ENCODE measurements at regions not wholly inside any gene's neighbourhood (a gene's known extent, or its start where the extent isn't known, plus 50 kb on each side); places are given as distances from the start of the nearest gene placed in this dataset. TPM values are rescaled to one million over a fixed set of nuclear protein-coding genes. Genes with fewer than 3 reads are reported as not detected.
"Not testable (repeated sequence)": the region's sequence is repeated elsewhere in the genome, so short reads cannot be mapped to it uniquely, and the experiment has no call there.

DNA sequence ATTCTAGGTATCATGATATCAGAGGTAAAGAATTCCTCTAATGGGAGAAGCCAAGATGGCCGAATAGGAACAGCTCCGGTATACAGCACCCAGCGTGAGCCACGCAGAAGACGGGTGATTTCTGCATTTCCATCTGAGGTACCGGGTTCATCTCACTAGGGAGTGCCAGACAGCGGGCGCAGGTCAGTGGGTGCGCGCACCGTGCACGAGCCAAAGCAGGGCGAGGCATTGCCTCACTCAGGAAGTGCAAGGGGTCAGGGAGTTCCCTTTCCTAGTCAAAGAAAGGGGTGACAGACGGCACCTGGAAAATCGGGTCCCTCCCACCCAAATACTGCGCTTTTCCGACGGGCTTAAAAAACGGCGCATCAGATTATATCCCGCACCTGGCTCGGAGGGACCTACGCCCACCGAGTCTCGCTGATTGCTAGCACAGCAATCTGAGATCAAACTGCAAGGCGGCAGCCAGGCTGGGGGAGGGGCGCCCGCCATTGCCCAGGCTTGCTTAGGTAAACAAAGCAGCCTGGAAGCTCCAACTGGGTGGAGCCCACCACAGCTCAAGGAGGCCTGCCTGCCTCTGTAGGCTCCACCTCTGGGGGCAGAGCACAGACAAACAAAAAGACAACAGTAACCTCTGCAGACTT, 70.4 kb upstream of the ALCAM start:
- H3K4me3 Mint-ChIP-seq, POLR2A ChIA-PET, DNase-seq, ATAC-seq, H3K4me1 Mint-ChIP-seq, H3K36me3 Mint-ChIP-seq: not testable (repeated sequence)
- peak overlapping the region in 1 of 10 donors; percentile 83 for H3K27ac Mint-ChIP-seq
- peaks cover 0 to 16% (median 9%) of the 10 kb centered on the region in 9 donors for H3K9me3 Mint-ChIP-seq
- H3K27me3 Mint-ChIP-seq: peaks cover 2 to 16% (median 8%) of the 10 kb centered on the region in 5 donors

DNA sequence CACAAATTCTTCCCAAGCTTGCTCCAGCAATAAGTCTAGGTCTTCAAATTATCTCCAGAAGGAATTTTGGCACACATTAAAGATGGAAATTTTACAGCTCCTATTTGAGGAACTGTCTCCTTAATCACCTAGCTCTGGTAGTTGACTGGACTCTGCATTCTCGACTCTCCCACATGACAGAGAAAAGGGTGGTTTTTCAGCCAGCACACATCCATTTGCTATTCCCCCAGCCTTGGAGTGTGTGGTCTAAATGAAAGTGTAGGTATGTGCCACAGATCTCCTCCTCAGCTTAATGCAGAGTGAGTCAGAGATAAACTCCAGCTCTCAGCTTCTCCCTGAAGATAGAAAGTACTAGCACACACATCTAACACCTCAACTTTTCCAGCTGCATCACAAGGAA, 62.2 kb upstream of the ALCAM start:
- peaks cover 11 to 44% (median 27%) of the 10 kb centered on the region in 9 donors for H3K9me3 Mint-ChIP-seq
- no peak overlapping the region for H3K4me3 Mint-ChIP-seq
- H3K4me1 Mint-ChIP-seq: no peaks in the 10 kb centered on the region
- no peak for ATAC-seq
- H3K27me3 Mint-ChIP-seq: peaks cover 0 to 23% (median 4%) of the 10 kb centered on the region in 5 donors
- no peak overlapping the region for H3K27ac Mint-ChIP-seq
- DNase-seq: no peak
- H3K36me3 Mint-ChIP-seq: peaks cover 0 to 21% (median 0%) of the 10 kb centered on the region in 3 donors
- POLR2A ChIA-PET: no interaction called here

DNA sequence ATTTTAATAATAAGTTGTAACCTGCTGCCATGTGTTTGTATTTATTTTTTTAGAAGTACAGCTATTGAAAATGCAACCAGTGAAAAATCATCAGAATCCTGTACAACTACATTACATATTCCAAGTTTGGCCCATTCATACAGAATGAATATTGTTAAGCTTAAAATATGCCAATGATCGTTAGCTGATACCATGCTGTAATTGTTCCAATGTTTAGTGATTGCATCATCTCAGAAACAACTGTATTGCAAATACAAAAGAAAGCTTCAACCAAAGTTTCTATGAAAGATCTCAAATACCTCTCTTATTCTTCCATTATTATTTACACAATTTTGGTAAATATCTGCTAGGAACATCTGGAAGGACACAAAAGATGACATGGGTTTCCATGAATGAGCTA, 51.6 kb upstream of the ALCAM start:
- Mint-ChIP-seq H3K4me1 (no peaks in the 10 kb centered on the region), H3K9me3 (peaks cover 0 to 9% (median 5%) of the 10 kb centered on the region in 9 donors), H3K4me3 (no peak overlapping the region), H3K36me3 (peaks cover 0 to 5% (median 0%) of the 10 kb centered on the region in 3 donors), H3K27ac (no peak overlapping the region), H3K27me3 (peaks cover 0 to 7% (median 0%) of the 10 kb centered on the region in 5 donors)
- POLR2A ChIA-PET: no interaction called here
- no peak for DNase-seq
- ATAC-seq: no peak

DNA sequence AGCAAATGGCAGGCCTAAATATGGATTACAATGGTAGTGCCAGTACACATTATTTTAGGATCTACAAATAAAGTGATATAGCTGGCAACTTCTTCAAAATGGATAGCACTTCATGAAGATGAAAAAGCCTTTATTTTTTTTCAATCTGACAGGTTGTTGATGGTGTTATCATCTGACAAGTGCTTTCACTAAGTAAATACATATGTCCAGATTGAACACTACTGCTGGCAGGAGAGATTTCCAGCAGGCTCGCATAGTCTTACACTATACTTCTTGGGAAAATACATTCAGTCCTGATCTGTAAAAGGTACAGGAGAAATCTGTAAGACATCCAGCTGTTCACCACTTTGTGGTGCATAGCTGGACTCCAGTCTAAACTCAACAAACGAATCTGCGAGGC, 50.9 kb upstream of the ALCAM start:
- Mint-ChIP-seq H3K4me3 (no peak overlapping the region), H3K9me3 (peaks cover 0 to 5% (median under 1%) of the 10 kb centered on the region in 9 donors), H3K4me1 (no peaks in the 10 kb centered on the region), H3K27ac (no peak overlapping the region), H3K36me3 (peaks cover 0 to under 1% (median 0%) of the 10 kb centered on the region in 3 donors), H3K27me3 (peaks cover 0 to 2% (median 0%) of the 10 kb centered on the region in 5 donors)
- POLR2A ChIA-PET: no interaction called here
- DNase-seq (no peak), ATAC-seq (no peak)

DNA sequence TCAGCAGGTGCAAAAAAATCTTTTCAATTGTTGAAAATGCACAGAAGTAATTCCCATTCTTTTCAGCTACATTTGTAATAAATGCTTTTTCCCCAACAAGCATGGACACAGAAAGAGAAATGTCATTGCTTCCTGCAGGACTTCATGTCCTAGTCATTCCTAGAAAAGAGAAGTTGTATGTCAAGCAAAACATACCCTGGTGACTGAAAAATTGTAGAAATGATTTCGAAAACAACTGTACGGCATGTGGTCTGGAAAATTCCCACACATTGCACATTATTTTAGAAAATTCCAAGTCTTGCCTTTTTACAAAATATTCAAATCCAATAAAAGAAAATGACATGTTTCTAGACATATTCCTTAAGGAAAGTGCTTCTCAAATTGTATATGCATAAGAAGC, 50.4 kb upstream of the ALCAM start:
- H3K27me3 Mint-ChIP-seq: no peaks in the 10 kb centered on the region
- POLR2A ChIA-PET: no interaction called here
- H3K4me1 Mint-ChIP-seq: no peaks in the 10 kb centered on the region
- DNase-seq: no peak
- H3K4me3 Mint-ChIP-seq: no peak overlapping the region
- peaks cover 0 to 4% (median 0%) of the 10 kb centered on the region in 9 donors for H3K9me3 Mint-ChIP-seq
- no peaks in the 10 kb centered on the region for H3K36me3 Mint-ChIP-seq
- no peak overlapping the region for H3K27ac Mint-ChIP-seq
- no peak for ATAC-seq

Small RNA genes in the stretch of these regions (microRNA-seq; reads per million reads assigned to microRNA genes)
- gene MIR548AB (ENCODE audit: borderline microRNAs expressed): not detected
